Calu3 (cell line): ENCODE measurements at regions not wholly inside any gene's neighbourhood (a gene's known extent, or its start where the extent isn't known, plus 50 kb on each side); places are given as distances from the start of the nearest gene placed in this dataset.

Source experiments
- BruUV-seq: library from RNA; stranded (reverse); fragments of 400-500 nt; replicated peaks from 2 replicates; lab custom pipeline; 2021; lab: Mats Ljungman, UMichigan
- CTCF ChIA-PET: fragments of 300-600 bp; sonication (Branson Sonifier 250); formaldehyde crosslinking; loops from one replicate; lab custom pipeline; 2022; ENCODE audit warnings: antibody characterized with exemption; lab: Charles Lee
- DNase-seq: peaks from one replicate; pipeline ENCODE4 v3.0.0; 2022
- H3K27ac Mint-ChIP-seq: one replicate; pipeline ENCODE4 v1.8.0; 2022; ENCODE audit warnings: mixed read lengths; ENCODE audit not compliant: unreplicated experiment
- H3K27me3 Mint-ChIP-seq: one replicate; pipeline ENCODE4 v1.8.0; 2022; ENCODE audit warnings: mixed read lengths; ENCODE audit not compliant: unreplicated experiment
- H3K36me3 Mint-ChIP-seq: one replicate; pipeline ENCODE4 v1.8.0; 2022; ENCODE audit warnings: mild to moderate bottlenecking, moderate library complexity, mixed read lengths; ENCODE audit not compliant: insufficient read depth, unreplicated experiment
- H3K4me1 Mint-ChIP-seq: one replicate; pipeline ENCODE4 v1.8.0; 2022; ENCODE audit warnings: mild to moderate bottlenecking, low read depth, mixed read lengths; ENCODE audit not compliant: unreplicated experiment
- H3K4me3 Mint-ChIP-seq: one replicate; pipeline ENCODE4 v1.8.0; 2022; ENCODE audit warnings: mild to moderate bottlenecking, low read depth, moderate library complexity, mixed read lengths; ENCODE audit not compliant: unreplicated experiment
- H3K9me3 Mint-ChIP-seq: one replicate; pipeline ENCODE4 v1.8.0; 2022; ENCODE audit warnings: low read depth, mixed read lengths; ENCODE audit not compliant: unreplicated experiment
- CTCF ChIP-seq: fragments of 200-600 bp; IDR thresholded peaks from one replicate; pipeline ENCODE4 v1.8.0; 2022; ENCODE audit warnings: antibody characterized with exemption; ENCODE audit not compliant: unreplicated experiment
- intact Hi-C: fragments of 100-400 bp; cut with micrococcal nuclease; formaldehyde crosslinking; loops from one replicate; pipeline ENCODE4 v1.10.0; 2022; ENCODE audit not compliant: unreplicated experiment

- intact Hi-C loops = no loop called here
- peaks cover 9% of the 10 kb centered on the region for H3K9me3 Mint-ChIP-seq
- no peaks in the 10 kb centered on the region for H3K36me3 Mint-ChIP-seq
- H3K4me1 Mint-ChIP-seq = no peaks in the 10 kb centered on the region
- no peak overlapping the region for H3K27ac Mint-ChIP-seq
- no peak overlapping the region for H3K4me3 Mint-ChIP-seq
- no peak for TF ChIP-seq CTCF
- BruUV-seq = no TSS peak
- H3K27me3 Mint-ChIP-seq = no peaks in the 10 kb centered on the region
- no peak for DNase-seq
- CTCF ChIA-PET = no interaction called here
These were observed 94.3 kb upstream of the TMEM18 start for GRCh38 chr2:771538-771937.

GRCh38 chr2:770776-771175, 93.6 kb upstream of the TMEM18 start:
- no peak for TF ChIP-seq CTCF
- CTCF ChIA-PET = no interaction called here
- Mint-ChIP-seq H3K4me1 (no peaks in the 10 kb centered on the region), H3K4me3 (no peak overlapping the region), H3K27ac (no peak overlapping the region), H3K27me3 (no peaks in the 10 kb centered on the region), H3K9me3 (peaks cover 9% of the 10 kb centered on the region), H3K36me3 (no peaks in the 10 kb centered on the region)
- intact Hi-C loops = no loop called here
- BruUV-seq = no TSS peak
- no peak for DNase-seq

- no peak for TF ChIP-seq CTCF
- Mint-ChIP-seq H3K27ac (no peak overlapping the region), H3K36me3 (no peaks in the 10 kb centered on the region), H3K27me3 (no peaks in the 10 kb centered on the region), H3K9me3 (peaks cover 9% of the 10 kb centered on the region), H3K4me3 (no peak overlapping the region), H3K4me1 (no peaks in the 10 kb centered on the region)
- CTCF ChIA-PET = no interaction called here
- DNase-seq = no peak
- intact Hi-C loops = no loop called here
- no TSS peak for BruUV-seq
These were observed 92.6 kb upstream of the TMEM18 start for GRCh38 chr2:769771-770170.

- no TSS peak for BruUV-seq
- Mint-ChIP-seq H3K4me1 (no peaks in the 10 kb centered on the region), H3K27me3 (no peaks in the 10 kb centered on the region), H3K27ac (no peak overlapping the region), H3K9me3 (peaks cover 7% of the 10 kb centered on the region), H3K4me3 (no peak overlapping the region), H3K36me3 (no peaks in the 10 kb centered on the region)
- DNase-seq = no peak
- TF ChIP-seq CTCF = no peak
- CTCF ChIA-PET = no interaction called here
- intact Hi-C loops = no loop called here
These were observed 91.2 kb upstream of the TMEM18 start for GRCh38 chr2:768451-768850.

GRCh38 chr2:767944-768343, 90.7 kb upstream of the TMEM18 start:
- DNase-seq = no peak
- Mint-ChIP-seq H3K27ac (no peak overlapping the region), H3K4me1 (no peaks in the 10 kb centered on the region), H3K4me3 (no peak overlapping the region), H3K36me3 (no peaks in the 10 kb centered on the region), H3K27me3 (no peaks in the 10 kb centered on the region), H3K9me3 (peaks cover 11% of the 10 kb centered on the region)
- BruUV-seq = no TSS peak
- CTCF ChIA-PET = no interaction called here
- no peak for TF ChIP-seq CTCF
- intact Hi-C loops = no loop called here
